ENCODE measurements at regions not wholly inside any gene's neighbourhood (a gene's known extent, or its start where the extent isn't known, plus 50 kb on each side); places are given as distances from the start of the nearest gene placed in this dataset.

DNA sequence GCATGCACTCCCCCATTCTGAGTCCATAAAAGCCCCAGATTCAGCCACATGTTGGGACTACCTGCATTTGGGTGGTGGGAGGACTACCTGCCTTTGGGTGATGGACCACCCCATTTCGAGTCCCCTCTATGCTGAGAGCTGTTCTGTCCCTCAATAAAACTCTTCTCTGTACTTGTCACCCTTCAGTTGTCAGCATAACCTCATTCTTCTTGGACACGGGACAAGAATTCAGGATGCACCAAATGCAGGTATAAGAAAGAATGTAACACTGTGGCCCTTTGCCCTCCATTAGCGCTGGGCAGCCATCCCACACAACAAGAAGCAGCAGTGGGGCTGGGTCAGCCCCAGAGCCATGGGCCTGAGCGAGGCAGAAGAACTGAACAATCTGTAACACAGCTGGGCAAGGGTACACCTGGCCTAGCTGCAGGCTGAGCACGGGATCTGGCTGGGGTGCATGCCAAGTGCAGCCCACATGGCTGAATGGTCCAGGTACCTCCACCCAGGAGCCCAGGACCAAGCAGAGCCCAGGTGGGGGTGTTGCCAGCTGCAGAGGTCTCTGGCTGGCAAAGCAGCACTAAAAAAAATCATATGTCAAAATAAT, 1344.3 kb upstream of the LRRTM3 start (continued):
- TF ChIP-seq, protein P1, sequence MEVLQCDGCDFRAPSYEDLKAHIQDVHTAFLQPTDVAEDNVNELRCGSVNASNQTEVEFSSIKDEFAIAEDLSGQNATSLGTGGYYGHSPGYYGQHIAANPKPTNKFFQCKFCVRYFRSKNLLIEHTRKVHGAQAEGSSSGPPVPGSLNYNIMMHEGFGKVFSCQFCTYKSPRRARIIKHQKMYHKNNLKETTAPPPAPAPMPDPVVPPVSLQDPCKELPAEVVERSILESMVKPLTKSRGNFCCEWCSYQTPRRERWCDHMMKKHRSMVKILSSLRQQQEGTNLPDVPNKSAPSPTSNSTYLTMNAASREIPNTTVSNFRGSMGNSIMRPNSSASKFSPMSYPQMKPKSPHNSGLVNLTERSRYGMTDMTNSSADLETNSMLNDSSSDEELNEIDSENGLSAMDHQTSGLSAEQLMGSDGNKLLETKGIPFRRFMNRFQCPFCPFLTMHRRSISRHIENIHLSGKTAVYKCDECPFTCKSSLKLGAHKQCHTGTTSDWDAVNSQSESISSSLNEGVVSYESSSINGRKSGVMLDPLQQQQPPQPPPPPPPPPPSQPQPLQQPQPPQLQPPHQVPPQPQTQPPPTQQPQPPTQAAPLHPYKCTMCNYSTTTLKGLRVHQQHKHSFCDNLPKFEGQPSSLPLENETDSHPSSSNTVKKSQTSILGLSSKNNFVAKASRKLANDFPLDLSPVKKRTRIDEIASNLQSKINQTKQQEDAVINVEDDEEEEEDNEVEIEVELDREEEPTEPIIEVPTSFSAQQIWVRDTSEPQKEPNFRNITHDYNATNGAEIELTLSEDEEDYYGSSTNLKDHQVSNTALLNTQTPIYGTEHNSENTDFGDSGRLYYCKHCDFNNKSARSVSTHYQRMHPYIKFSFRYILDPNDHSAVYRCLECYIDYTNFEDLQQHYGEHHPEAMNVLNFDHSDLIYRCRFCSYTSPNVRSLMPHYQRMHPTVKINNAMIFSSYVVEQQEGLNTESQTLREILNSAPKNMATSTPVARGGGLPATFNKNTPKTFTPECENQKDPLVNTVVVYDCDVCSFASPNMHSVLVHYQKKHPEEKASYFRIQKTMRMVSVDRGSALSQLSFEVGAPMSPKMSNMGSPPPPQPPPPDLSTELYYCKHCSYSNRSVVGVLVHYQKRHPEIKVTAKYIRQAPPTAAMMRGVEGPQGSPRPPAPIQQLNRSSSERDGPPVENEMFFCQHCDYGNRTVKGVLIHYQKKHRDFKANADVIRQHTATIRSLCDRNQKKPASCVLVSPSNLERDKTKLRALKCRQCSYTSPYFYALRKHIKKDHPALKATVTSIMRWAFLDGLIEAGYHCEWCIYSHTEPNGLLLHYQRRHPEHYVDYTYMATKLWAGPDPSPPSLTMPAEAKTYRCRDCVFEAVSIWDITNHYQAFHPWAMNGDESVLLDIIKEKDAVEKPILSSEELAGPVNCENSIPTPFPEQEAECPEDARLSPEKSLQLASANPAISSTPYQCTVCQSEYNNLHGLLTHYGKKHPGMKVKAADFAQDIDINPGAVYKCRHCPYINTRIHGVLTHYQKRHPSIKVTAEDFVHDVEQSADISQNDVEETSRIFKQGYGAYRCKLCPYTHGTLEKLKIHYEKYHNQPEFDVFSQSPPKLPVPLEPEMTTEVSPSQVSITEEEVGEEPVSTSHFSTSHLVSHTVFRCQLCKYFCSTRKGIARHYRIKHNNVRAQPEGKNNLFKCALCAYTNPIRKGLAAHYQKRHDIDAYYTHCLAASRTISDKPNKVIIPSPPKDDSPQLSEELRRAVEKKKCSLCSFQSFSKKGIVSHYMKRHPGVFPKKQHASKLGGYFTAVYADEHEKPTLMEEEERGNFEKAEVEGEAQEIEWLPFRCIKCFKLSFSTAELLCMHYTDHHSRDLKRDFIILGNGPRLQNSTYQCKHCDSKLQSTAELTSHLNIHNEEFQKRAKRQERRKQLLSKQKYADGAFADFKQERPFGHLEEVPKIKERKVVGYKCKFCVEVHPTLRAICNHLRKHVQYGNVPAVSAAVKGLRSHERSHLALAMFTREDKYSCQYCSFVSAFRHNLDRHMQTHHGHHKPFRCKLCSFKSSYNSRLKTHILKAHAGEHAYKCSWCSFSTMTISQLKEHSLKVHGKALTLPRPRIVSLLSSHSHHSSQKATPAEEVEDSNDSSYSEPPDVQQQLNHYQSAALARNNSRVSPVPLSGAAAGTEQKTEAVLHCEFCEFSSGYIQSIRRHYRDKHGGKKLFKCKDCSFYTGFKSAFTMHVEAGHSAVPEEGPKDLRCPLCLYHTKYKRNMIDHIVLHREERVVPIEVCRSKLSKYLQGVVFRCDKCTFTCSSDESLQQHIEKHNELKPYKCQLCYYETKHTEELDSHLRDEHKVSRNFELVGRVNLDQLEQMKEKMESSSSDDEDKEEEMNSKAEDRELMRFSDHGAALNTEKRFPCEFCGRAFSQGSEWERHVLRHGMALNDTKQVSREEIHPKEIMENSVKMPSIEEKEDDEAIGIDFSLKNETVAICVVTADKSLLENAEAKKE (CRISPR knock-in tag; IDR thresholded peaks at IDR 0.05) = no peak
- TF ChIP-seq STAT1 (IDR thresholded peaks at IDR 0.05; ENCODE audit: unreplicated experiment) (no peak), JUNB (IDR thresholded peaks at IDR 0.05; ENCODE audit: unreplicated experiment) (no peak), POLR2AphosphoS5 (IDR thresholded peaks at IDR 0.05; ENCODE audit: low read depth) (no peak), NANOG (IDR thresholded peaks at IDR 0.05; ENCODE audit: borderline replicate concordance) (no peak)
- TF ChIP-seq, protein P2, sequence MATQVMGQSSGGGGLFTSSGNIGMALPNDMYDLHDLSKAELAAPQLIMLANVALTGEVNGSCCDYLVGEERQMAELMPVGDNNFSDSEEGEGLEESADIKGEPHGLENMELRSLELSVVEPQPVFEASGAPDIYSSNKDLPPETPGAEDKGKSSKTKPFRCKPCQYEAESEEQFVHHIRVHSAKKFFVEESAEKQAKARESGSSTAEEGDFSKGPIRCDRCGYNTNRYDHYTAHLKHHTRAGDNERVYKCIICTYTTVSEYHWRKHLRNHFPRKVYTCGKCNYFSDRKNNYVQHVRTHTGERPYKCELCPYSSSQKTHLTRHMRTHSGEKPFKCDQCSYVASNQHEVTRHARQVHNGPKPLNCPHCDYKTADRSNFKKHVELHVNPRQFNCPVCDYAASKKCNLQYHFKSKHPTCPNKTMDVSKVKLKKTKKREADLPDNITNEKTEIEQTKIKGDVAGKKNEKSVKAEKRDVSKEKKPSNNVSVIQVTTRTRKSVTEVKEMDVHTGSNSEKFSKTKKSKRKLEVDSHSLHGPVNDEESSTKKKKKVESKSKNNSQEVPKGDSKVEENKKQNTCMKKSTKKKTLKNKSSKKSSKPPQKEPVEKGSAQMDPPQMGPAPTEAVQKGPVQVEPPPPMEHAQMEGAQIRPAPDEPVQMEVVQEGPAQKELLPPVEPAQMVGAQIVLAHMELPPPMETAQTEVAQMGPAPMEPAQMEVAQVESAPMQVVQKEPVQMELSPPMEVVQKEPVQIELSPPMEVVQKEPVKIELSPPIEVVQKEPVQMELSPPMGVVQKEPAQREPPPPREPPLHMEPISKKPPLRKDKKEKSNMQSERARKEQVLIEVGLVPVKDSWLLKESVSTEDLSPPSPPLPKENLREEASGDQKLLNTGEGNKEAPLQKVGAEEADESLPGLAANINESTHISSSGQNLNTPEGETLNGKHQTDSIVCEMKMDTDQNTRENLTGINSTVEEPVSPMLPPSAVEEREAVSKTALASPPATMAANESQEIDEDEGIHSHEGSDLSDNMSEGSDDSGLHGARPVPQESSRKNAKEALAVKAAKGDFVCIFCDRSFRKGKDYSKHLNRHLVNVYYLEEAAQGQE (IDR thresholded peaks at IDR 0.05; ENCODE audit: unreplicated experiment) = no peak
- TF ChIP-seq, protein P3, sequence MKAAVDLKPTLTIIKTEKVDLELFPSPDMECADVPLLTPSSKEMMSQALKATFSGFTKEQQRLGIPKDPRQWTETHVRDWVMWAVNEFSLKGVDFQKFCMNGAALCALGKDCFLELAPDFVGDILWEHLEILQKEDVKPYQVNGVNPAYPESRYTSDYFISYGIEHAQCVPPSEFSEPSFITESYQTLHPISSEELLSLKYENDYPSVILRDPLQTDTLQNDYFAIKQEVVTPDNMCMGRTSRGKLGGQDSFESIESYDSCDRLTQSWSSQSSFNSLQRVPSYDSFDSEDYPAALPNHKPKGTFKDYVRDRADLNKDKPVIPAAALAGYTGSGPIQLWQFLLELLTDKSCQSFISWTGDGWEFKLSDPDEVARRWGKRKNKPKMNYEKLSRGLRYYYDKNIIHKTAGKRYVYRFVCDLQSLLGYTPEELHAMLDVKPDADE (IDR thresholded peaks at IDR 0.05) = no peak
